ENCODE measurements at regions not wholly inside any gene's neighbourhood (a gene's known extent, or its start where the extent isn't known, plus 50 kb on each side); places are given as distances from the start of the nearest gene placed in this dataset.

DNA sequence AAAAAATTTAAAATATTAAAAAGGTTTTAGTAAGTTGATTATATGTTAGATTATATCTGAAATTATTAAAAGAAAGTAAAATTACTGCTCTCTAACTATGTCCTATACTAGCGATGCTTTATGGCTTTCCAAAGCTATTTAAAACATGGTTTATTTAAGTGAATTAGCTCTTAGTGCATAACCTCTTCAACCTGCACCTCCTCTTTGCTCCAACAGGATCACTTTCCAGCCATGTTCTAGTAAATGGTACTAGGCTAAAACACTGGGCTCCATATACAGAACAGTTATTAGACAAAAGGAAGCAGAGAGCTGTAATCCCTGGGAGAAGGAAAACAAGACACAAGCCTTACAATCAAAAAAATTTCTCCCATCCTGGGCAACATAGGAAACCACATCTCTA lies 314.9 kb upstream of the ECI2 start:
- no peaks in the 10 kb centered on the region for H3K36me3 ChIP-seq
- no peaks in the 10 kb centered on the region for H3K9me3 ChIP-seq
- WGBS, 2 donors = 82 to 96% methylated on average over 1 of the region's 1 CpG
- DNase-seq = no peak
- H3K4me3 ChIP-seq = no peak overlapping the region
- intact Hi-C loops (cut with DNase I) = no loop called here
- H3K27ac ChIP-seq = no peak overlapping the region
- TF ChIP-seq, protein P1, sequence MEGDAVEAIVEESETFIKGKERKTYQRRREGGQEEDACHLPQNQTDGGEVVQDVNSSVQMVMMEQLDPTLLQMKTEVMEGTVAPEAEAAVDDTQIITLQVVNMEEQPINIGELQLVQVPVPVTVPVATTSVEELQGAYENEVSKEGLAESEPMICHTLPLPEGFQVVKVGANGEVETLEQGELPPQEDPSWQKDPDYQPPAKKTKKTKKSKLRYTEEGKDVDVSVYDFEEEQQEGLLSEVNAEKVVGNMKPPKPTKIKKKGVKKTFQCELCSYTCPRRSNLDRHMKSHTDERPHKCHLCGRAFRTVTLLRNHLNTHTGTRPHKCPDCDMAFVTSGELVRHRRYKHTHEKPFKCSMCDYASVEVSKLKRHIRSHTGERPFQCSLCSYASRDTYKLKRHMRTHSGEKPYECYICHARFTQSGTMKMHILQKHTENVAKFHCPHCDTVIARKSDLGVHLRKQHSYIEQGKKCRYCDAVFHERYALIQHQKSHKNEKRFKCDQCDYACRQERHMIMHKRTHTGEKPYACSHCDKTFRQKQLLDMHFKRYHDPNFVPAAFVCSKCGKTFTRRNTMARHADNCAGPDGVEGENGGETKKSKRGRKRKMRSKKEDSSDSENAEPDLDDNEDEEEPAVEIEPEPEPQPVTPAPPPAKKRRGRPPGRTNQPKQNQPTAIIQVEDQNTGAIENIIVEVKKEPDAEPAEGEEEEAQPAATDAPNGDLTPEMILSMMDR (IDR thresholded peaks at IDR 0.05) = no peak
- TF ChIP-seq POLR2A (IDR thresholded peaks at IDR 0.05) (no peak), EP300 (IDR thresholded peaks at IDR 0.05) (no peak), POLR2AphosphoS5 (IDR thresholded peaks at IDR 0.05) (no peak)
- H3K4me1 ChIP-seq = no peaks in the 10 kb centered on the region
- H3K27me3 ChIP-seq = no peaks in the 10 kb centered on the region

DNA sequence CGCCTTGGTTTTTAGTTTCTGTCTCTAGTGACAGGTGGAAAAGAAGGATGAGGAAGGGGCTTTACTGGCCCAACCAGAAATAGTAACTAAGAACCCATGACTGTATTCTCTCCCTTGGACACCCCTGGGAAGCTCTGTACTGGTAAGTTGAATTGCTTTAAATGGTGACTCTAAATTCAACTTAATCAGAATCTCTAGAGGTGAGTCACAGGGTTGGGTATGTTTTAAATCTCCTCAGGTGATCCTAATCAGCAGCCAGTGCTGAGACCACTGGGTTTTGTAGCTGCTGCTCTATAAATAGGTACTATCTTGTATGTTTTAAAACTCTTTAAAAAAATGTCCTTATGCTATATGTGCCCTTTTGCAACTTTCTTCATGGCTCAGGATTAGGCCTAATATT lies 314.0 kb upstream of the ECI2 start:
- Histone ChIP-seq H3K27me3 (no peaks in the 10 kb centered on the region), H3K36me3 (no peaks in the 10 kb centered on the region), H3K27ac (no peak overlapping the region), H3K4me1 (no peaks in the 10 kb centered on the region), H3K9me3 (no peaks in the 10 kb centered on the region), H3K4me3 (no peak overlapping the region)
- intact Hi-C loops (cut with DNase I) = no loop called here
- WGBS, 2 donors = 88 to 98% methylated on average over 1 of the region's 1 CpG
- TF ChIP-seq POLR2AphosphoS5 (IDR thresholded peaks at IDR 0.05) (no peak), EP300 (IDR thresholded peaks at IDR 0.05) (no peak), POLR2A (IDR thresholded peaks at IDR 0.05) (no peak)
- TF ChIP-seq, protein P1 (IDR thresholded peaks at IDR 0.05) = no peak
- no peak for DNase-seq

DNA sequence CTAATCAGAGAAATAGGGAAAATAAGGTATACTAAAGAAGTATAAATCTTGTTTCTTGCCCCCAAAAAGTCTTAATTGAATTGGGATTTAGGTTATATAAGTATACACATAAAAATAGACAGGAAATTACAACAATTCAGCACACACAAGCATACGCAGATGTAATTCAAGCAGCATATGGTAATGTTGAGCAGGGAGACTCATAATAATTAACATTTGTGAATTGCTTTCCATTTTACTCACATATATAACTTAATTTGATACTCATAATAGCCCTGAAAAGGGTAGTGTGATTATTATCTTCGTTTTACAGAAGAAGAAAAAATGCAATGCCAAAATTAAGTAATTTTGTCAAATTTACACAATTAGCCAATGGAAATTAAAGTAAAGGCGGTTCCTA lies 313.5 kb upstream of the ECI2 start:
- no peak overlapping the region for H3K27ac ChIP-seq
- WGBS, 2 donors = 80 to 81% methylated on average over 3 of the region's 3 CpGs
- H3K4me3 ChIP-seq = no peak overlapping the region
- no peaks in the 10 kb centered on the region for H3K4me1 ChIP-seq
- no peak for DNase-seq
- no peaks in the 10 kb centered on the region for H3K27me3 ChIP-seq
- H3K9me3 ChIP-seq = no peaks in the 10 kb centered on the region
- intact Hi-C loops (cut with DNase I) = no loop called here
- no peak for TF ChIP-seq POLR2A (IDR thresholded peaks at IDR 0.05)
- no peak for TF ChIP-seq EP300 (IDR thresholded peaks at IDR 0.05)
- no peak for TF ChIP-seq POLR2AphosphoS5 (IDR thresholded peaks at IDR 0.05)
- TF ChIP-seq, protein P1 (IDR thresholded peaks at IDR 0.05) = no peak
- H3K36me3 ChIP-seq = no peaks in the 10 kb centered on the region

DNA sequence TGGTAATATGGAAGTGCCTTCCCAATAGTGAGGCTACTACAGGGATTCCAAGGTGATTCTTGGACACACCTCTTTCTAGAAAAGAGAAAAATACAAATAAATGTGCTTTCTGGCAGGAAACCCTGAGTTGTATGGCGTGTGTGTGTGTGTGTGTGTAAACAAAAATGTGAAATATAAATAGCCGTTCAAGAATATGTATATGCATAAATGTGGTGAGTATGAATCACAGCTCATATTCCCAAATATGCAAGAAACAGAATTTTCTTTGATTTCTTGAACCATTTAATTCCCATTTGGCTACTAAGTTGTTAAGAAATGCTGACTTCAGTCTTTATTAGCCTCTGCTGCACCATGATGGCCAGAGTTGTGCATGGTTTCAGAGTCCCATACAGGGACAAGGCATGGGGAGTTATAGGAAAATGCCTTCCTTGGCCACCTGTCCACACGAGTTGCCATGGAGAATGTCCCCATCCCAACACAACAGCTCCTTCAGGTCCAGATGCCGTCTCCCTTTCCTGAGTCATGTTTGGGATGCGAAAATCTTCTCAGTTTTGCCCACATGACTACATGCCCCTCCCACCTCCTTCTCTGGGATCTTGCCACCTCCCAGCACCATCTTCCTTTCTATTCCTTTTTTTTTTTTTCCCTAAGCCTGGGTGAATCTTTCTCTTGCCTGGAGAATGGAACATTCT lies 312.4 kb upstream of the ECI2 start:
- no peak overlapping the region for H3K4me3 ChIP-seq
- no peaks in the 10 kb centered on the region for H3K4me1 ChIP-seq
- no peak overlapping the region for H3K27ac ChIP-seq
- TF ChIP-seq EP300 (IDR thresholded peaks at IDR 0.05) = no peak
- no peak for TF ChIP-seq POLR2AphosphoS5 (IDR thresholded peaks at IDR 0.05)
- TF ChIP-seq, protein P1 (IDR thresholded peaks at IDR 0.05) = no peak
- no peak for TF ChIP-seq POLR2A (IDR thresholded peaks at IDR 0.05)
- whole genome bisulfite sequencing, 2 donors = 72 to 87% methylated on average over 5 of the region's 5 CpGs
- DNase-seq = no peak
- H3K9me3 ChIP-seq = no peaks in the 10 kb centered on the region
- intact Hi-C loops (cut with DNase I) = no loop called here
- H3K27me3 ChIP-seq = no peaks in the 10 kb centered on the region
- H3K36me3 ChIP-seq = no peaks in the 10 kb centered on the region

DNA sequence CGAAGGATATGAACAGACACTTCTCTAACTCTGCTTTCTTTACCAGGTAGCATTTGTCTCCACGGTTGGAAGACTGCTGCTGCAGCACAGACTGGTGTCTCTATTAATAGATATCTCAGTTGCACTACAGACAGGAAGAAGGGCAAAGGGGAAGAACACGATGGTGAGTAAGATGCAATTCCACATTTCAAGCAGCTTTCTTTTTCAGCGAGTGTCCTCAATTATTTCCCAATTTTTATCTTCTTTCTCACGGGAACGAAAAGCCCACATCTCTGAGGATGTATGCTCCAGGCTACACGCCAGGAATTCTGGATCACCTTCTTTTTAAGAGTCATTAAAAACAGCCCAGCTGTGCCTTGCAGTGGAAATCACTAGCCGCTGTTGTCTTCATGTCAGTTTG lies 311.6 kb upstream of the ECI2 start:
- no peak overlapping the region for H3K27ac ChIP-seq
- H3K27me3 ChIP-seq = no peaks in the 10 kb centered on the region
- intact Hi-C loops (cut with DNase I) = no loop called here
- H3K36me3 ChIP-seq = no peaks in the 10 kb centered on the region
- TF ChIP-seq, protein P1 (IDR thresholded peaks at IDR 0.05) = no peak
- TF ChIP-seq POLR2AphosphoS5 (IDR thresholded peaks at IDR 0.05) (no peak), EP300 (IDR thresholded peaks at IDR 0.05) (no peak), POLR2A (IDR thresholded peaks at IDR 0.05) (no peak)
- H3K4me3 ChIP-seq = no peak overlapping the region
- H3K9me3 ChIP-seq = no peaks in the 10 kb centered on the region
- no peak for DNase-seq
- H3K4me1 ChIP-seq = no peaks in the 10 kb centered on the region
- 72 to 85% methylated on average over 8 of the region's 8 CpGs for WGBS, 2 donors

Measured in sigmoid colon (tissue), 6 donors.